Stimulated activated CD8-positive, alpha-beta memory T cell treated with anti-CD3 and anti-CD28 coated beads, Interleukin-4, amount 100 ng/mL, for 24 hours (primary cell): ENCODE measurements at regions not wholly inside any gene's neighbourhood (a gene's known extent, or its start where the extent isn't known, plus 50 kb on each side); places are given as distances from the start of the nearest gene placed in this dataset.
"Not testable (repeated sequence)": the region's sequence is repeated elsewhere in the genome, so short reads cannot be mapped to it uniquely, and the experiment has no call there.

Experiments used
- DNase-seq: peaks from one replicate; pipeline ENCODE4 v3.0.0-alpha.2; 2020; ENCODE audit warnings: low read depth

DNA sequence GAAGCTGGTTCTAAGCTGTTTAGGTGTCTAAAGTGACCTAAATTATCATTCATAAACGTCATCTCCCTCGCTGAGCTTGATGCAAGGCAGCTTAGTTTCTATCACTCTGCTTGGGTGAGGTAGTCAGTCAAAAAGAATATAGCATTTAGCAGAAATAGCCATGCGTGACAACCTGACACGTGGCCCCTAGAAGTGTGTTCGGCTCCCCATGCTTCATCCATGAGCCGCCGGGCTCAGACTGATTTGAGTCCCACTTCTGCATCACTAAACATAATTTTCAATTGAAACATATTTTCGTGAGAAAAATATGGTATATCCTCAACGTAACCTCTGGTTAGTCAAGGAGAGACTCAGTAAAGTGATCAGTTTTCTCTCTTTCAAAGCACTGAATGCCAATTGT lies 459.8 kb downstream of the IRS2 start:
- DNase-seq = no peak

DNA sequence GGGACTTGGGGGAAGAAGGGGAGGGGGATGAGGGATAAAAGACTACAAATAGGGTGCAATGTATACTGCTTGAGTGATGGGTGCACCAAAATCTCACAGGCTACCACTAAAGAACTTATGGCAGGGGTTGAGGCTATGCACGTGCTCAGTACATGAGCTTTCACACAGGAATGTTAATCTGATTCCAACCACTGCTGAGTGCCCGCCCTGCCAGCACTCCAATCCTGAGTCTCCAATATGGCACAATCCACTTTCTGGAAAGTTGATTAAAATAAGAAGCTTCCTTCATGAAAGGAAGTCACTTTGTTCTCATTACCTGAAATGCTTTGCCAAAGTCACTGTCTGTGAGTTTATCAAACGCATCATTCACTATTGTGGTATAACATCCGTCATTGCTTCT lies 463.0 kb downstream of the IRS2 start:
- no peak for DNase-seq

DNA sequence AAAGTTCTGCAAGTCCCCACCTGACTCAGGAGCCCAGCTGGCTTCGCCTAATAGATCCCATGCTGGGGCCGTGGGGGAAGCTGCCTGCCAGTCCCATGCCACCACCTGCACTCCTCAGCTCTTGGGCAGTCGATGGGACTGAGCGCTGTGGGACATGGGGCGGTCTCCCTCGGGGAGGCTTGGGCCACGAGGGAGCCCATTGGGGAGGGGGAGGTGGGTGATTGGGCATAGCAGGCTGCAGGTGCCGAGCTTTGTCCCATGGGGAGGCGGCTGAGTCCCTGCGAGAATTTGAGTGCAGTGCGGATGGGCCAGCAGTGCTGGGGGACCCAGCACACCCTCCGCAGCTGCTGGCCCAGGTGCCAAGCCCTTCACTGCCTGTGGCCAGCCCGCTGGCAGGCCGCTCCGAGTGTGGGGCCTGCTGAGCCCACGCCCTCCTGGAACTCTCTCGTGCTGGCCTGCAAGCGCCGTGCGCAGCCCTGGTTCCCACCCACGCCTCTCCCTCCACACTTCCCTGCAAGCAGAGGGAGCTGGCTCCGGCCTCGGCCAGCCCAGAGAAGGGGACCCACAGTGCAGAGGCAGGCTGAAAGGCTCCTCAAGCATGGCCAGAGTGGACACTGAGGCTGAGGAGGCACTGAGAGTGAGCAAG lies 467.3 kb downstream of the IRS2 start:
- DNase-seq = no peak

DNA sequence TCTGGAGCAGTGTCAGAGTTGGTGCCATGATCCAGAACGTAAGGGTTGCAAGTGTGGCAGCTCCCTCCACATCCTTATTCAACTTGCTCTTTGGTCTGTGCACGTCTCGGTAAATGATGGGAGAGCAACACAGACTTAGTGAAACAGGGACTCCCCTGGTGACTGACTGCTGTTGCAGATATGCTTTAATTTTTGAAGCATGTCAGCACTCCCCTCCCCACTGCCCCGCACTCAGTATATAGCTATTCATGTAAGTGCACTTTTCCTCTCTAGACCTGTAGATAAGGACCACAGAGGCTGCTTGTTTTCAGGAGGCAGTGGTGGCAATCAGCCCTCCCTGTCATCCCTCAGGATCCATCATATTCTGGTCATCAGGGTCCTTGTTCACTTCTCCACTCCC lies 470.9 kb downstream of the IRS2 start:
- no peak for DNase-seq

DNA sequence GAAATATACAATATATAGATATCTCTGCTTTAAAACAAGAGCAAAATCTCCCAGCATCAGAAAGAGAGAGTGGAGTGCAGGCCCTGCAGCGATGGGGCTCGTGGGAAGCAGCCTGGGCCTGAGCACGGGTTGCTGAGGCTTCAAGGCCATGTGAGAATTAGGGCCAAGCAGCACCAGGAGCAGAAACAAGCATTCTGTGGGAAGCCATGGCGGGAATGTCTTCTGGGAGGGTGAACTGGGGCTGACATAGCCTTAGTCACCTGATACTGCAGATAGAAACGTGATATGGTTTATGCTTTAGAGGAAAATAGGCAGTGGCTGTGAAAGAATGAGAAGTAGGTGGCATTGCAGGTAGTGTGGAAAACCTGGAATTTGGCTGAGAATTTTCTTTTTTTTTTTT lies 472.3 kb downstream of the IRS2 start:
- no peak for DNase-seq

DNA sequence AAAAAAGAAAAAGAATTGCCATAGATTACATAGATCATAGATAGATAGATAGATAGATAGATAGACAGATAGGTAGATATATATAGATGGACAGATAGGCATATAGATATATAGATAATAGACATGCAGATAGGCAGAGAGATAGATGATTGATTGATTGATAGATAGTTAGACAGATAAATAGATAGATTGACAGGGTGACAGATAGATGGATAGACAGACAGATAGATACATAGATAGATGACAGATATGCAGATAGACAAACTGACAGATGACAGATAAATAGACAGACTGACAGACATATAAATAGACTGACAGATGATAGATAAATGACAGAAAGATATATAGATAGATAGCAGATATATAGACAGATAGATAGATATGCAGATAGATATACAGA lies 474.0 kb downstream of the IRS2 start:
- DNase-seq = no peak

DNA sequence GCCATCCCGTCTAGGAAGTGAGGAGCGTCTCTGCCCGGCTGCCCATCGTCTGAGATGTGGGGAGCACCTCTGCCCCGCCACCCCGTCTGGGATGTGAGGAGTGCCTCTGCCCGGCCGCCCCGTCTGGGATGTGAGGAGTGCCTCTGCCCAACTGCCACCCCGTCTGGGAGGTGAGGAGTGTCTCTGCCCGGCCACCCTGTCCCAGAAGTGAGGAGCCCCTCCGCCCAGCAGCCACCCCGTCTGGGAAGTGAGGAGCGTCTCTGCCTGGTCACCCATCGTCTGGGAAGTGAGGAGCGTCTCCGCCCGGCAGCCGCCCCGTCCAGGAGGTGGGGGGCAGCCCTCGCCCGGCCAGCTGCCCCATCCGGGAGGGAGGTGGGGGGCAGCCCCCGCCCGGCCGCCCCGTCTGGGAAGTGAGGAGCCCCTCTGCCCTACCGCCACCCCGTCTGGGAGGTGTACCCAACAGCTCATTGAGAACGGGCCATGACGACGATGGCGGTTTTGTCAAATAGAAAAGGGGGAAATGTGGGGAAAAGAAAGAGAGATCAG lies 474.9 kb downstream of the IRS2 start:
- not testable (repeated sequence) for DNase-seq

DNA sequence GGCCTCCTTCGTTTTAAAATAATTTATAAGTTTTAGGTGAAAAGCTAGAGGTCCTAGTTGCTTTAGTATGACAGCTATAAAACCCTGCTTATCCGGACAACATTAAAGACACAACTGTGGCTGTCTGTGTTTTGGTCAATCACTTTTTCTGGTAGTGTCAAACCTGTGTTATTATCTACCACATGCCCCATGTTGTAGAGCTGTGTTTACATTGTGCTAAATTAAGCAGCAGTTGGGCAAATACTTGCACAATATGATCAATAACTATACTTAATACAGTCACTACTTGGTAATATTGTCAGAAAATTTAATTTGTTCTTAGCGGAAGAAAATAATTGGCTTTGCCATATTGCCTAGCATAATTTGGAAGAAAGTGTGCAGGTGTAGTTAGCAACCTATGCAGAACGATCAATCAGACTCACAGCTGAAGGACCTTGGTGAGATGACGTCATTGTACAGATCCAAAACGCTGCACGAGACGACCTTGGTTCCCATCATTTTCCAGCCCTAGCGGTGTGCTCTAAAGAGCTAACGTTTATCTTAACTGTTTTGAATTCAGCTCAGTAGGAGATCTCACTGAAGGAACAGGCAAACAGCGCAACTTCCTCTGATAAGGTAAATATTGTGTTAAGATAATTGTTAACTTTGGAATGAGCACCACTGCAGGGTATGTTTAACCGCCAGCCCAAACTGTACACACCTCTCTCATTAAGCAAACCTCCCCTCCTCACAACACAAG lies 476.6 kb downstream of the IRS2 start:
- DNase-seq = no peak

DNA sequence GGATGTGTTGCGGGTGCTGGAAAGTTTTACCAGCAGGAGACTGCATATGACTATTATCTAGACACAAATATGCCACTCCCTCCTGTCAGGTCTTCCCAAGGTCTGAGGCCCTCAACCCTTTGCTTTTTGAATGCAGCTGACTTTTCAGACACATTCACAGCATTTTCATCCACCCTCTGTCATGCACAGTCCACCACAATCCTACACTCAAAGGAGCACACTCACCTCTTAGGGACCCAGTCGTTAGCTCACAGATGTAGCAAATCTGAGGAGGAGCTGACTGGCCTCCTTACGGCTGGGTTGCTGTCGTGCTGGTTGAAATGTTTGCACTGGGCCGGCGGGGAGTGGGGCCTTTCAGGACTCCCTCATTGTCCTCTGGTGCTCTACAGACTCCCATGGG lies 479.4 kb downstream of the IRS2 start:
- no peak for DNase-seq

DNA sequence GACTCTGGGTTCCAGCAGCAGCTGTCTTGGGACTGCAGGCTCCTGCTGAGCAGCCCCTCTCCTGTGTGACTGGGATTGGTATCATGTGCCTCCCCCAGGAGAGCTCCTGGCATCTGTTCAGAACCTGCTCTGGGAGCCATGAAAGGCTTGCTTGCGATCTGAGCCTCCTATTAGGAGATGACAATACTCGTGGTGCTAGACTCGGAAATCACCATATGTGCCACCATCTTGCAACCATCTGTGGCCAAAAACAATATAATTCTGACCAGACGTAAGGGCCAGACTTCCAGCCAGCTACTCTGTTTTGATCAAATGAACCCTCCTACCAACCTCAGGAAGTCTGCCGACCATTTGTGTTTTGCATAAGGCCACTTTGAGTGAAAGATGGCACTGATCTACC lies 484.7 kb downstream of the IRS2 start:
- DNase-seq = no peak

DNA sequence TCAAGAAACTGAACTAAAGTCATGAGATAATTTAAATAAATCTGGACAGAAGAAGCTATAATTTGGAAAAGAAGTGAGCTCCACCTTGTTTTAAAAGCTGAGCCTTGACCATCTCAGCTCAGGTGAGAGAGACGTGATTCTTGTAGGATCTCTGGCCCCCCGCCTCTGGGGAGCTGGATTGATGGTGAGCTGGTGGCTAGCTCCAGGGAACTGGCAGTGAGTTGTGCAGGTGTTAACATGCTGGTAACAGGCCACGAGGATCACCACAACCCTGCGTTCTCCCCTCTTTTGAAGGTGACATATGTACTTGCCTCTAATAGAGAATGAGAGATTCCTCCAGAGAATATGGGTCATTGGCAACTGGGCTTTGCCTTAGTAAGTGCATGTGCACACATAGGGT lies 485.1 kb downstream of the IRS2 start:
- no peak for DNase-seq

DNA sequence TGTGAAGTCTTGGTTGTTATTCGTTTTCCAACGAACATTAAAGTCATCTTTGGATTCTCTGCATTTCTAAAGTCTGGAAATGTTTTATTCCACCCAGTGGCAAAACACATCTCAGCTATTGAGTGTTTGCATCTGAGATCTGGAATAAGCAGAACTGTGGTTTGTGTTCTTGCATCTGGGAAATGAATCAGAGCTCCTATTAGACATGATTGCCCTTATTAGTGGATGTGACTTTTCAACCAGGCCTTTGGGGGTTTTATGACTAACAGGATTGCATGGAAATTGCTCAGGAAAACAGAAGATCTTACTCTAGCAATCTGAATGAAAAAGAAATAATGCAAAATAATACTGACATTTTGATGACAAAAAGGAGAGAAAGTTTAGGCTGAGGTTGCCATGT lies 488.8 kb downstream of the IRS2 start:
- no peak for DNase-seq

DNA sequence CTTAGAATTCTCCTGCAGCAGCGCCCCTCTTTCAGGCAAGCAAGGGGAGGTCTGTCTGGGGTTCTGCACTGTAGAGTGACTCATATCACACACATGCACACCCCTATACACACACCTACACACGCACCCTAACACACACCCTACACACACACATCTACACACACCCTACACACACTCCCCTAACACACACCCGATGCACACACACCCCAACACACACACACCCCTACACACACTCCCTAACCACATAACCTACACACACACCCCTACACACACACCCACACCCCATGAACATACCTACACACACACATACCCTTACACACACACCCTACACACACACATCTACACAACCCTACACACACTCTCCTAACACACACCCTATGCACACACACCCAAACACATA lies 493.2 kb downstream of the IRS2 start:
- no peak for DNase-seq

DNA sequence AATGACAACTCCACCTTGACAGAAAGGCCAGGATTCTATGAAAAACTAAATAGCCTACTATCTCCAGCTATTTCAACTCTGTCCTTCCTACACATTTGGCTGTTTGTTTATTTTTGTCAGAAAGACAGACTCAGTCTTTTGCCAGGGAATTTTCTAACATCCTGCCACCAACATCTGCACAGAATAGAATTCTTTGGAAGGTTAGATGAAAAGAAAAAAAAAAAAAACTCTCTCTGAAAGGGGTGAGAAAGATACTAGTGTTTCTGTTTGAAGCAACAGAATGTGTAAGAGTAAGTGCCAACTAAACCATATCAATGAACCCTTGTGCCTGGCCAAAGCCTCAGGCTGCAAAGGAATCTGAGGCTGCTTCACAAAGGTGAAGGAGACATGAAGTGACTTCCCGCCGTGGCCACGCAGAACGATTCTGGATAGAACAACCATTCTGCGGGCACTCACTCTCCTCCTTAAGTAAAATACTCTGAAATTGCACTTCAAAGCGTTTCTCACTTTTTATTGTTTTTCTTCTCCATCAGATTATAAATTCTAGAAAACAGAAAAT lies 498.2 kb downstream of the IRS2 start:
- no peak for DNase-seq

DNA sequence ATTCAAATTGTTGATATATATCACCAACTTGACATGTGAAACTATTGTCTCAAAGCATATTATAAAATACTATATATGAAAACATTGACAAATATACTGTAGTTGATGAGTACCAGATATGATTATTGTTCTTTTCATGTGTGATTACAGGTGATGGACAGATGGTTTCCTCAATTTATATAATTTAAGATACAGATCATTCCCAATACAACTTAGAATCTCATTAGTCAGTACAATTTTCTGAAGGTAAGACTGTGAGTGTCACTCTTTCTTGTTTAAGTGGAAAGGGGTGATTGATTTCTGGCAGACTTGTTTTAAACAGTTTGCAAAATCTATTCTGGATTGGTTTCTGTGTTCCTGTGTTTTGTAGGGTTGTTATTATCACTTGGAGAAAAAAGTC lies 498.8 kb downstream of the IRS2 start:
- no peak for DNase-seq

DNA sequence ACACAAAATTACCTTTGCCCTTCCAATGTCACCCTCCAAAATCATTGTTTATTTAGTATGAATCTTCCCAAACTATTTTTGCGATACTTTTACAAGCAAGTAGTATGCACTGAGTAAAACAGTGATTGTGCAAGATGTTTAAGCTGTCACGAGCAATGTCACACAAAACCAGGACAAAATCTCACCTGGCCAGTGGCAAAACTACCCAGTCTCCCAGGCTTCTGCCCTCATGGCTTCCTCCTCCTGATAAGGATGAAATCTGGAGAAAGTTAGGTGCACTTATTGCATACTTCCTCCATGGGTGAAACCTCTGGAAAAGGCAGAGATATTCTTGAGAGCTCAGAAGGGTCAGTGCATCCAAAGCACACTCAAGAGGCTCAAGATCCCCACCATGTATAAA lies 500.8 kb downstream of the IRS2 start:
- DNase-seq = no peak

DNA sequence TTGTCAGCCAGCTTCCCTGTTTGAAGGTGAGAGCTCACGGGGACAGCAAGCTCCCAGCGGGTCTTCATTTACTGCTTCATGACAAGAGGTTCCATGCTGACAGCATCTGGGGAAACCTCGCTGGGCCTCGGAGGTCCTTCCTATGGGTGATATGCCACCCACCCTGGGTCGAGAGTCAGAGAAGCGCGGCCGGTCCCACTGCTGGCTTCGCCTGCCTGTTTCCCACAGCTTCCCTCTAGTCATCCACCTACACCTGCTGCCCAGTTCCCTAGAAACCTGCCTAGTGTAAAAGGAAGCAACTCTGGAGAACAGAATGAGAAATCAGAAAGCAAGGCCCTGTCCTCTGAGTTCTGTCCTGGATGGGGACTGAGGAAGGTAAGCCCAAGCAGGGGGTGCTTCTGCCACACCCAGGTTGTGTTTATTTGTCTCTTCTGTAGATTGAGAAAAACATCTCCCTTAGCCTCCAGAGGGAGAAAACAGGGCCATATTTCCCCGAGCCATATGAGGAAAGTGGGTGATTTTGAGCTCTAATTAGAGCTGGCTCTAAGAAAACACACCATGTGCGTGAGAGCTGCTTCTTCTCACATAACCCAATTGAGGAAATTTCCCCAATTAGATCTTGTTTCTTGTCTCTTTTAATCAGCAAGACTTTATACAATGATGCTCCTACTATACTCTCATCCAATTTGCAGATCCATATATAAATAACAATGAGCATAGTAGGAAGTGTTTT lies 504.3 kb downstream of the IRS2 start:
- no peak for DNase-seq

DNA sequence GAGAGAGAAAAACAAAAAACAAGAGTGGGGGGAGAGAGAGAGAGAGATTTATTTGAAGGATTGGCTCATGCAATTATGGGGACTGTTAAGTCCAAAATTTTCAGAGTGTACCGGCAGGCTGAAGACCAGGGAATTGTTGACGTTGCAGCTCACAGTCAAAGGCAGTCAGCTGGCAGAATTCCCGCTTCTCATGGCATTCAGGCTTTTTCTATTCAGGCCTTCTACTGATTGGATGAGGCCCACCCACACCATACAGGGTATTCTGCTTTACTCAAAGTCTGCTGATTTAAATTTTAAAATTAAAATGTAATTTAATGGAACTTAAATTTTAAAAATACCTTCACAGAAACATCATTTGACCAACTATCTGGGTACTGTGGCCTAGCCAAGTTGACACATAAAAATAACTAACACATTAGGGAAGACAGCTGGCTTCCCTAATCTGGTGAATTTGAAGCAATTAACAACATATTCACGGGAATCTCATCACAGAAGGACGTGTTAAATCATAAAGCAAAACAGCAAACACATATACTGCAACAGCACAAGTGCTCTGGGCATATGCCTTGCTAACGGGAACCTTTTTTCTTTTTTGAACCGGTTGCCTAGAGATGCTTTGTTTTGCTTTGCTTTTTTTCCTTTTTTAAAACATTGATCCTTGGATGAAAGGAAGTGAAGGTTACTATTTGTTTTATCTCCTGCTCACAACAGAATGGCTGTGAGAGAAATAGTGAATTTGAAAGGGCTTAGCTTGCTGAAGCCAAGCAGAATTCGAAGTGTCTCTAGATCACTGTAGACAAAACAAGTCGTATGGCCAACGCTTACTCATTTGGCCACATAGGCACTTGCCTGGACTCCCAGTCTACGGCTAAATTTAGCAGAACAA lies 505.1 kb downstream of the IRS2 start:
- DNase-seq = no peak

DNA sequence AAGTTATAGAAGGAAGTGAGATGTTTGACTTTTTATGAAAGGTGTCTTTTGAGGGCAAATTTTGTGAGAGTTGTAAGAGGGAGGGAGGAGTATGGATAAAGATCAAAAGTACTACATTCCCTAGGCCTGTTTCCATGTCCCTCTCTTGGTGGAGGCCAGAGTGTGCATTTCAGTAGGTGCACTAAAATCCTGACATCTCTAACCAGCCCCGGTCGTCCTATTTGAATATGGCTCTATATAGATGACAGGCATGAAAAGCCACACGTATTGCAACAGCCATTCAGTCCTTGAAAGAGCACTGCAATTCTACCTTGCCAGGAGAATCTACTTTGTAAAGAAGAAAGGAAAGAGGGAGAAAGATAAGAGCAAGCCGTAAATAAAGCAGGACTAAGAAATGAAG lies 510.1 kb downstream of the IRS2 start:
- no peak for DNase-seq

DNA sequence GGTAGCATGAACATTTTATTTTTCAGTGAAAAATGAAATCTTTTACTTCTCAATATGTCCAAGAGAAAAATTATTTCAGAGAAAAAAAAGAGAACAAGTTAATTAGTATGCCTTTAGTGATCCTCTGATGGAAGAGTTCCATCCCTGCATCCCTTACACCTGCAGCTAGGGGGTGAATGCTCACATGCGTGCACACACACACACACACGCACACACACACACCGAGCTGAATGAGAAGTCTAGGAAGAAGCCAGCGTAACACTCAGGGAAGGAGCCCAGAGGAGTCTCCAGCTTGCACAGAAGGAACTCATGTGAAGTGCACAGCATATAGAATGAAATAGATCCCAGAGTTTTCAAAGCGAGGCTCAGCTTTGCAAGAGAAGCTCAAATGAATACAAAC lies 510.5 kb downstream of the IRS2 start:
- DNase-seq = no peak

DNA sequence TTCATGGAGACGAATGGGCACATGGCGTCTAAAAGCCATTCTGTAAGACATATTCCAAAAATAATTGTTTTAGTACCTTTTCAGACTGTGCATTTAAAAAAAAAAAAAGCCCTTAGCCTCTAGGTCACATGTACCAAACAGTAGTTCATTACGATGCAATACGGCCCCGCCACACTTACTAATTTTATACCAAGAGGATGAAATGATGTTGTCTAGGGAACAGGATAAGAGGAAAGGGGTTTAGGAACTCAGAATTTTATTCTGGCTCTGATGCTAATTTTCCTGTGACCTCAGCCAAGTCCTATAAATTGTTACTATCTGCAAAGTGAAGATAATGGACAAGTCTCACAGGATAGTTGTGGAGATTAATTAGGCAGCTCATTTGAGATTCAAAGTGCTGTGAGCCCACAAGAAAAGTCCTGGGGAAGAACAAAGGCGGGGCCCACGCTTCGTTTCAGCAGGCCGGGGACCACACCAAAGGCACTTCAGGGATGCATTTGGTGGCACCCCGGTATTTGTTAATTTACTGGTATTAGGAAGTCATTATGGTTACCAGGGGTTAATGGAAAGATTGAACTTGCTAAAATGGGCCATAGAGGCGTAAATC lies 511.1 kb downstream of the IRS2 start:
- DNase-seq = no peak
